ENCODE measurements at regions not wholly inside any gene's neighbourhood (a gene's known extent, or its start where the extent isn't known, plus 50 kb on each side); places are given as distances from the start of the nearest gene placed in this dataset.

DNA sequence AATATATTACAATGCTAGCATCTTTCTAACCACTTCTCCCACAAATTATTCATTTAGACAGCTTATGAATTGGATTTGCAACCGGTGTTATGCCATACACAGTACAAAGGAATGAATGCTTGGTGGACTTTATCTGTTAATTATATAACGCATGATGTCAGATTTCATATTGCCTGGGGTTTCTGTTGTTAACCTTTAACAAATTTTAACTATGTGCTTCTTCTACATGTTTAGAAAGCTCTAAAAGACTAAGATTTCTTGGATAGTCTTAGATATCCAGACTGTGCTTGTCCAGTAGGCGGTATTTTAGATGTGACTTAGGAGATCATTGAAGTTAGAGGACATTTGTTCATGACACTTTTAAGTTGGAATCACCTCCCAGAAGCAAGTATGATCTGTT lies 976.3 kb downstream of the TMEM182 start:
- TF ChIP-seq RARB (CRISPR knock-in tag; IDR thresholded peaks at IDR 0.05) (no peak), ZFP30 (CRISPR knock-in tag; IDR thresholded peaks at IDR 0.05) (no peak)

Data from SK-N-SH treated with all-trans-retinoic acid at 6 μM for 48 hours (cell line).